ENCODE measurements at regions not wholly inside any gene's neighbourhood (a gene's known extent, or its start where the extent isn't known, plus 50 kb on each side); places are given as distances from the start of the nearest gene placed in this dataset.

DNA sequence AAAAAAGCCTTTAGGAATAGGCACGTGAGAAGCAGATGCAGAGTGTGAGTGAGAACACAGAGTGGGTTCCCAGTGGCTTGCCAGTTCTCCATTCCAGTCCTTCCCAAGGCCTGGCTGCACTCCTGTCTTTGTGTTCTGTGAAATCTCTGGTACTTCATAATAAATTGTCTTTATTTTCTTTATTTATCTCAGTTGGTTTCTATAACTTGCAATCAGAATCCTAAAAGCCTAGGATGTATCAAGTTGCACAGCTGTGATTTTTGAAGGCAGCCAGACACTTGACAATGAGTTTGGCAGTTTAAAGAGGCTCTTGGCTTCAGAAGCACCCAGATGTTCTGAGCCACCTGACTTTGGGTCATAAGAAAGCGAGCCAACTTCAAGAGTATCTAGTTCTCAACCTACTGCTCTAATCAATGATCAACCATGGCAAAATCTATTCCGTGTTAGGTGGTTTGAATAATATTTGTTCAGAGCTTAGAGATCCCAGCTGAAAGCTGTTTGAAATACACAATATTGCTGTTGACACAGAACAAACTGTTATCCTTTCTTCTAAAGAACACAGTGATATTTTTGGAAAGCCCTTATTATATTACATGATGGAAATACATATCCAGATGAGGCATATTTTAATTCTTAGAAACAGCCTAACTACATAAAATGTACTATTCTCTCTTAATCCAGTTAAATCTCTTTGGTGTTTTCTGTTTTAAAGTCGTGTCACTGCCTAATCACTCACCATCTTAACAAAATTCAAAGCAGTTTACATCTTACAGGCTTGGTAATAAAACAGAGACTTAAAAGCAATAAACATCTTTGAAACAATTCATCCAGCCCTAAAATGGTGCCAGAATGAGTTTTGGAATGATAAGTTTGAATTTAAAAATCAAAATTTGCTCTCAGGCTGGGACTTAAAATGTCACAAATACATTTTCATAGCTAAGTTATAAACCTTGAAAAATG, 483.0 kb upstream of the NBEA start:
- peak; percentile 21 for DNase-seq (ENCODE audit: low read depth, low spot score)

DNA sequence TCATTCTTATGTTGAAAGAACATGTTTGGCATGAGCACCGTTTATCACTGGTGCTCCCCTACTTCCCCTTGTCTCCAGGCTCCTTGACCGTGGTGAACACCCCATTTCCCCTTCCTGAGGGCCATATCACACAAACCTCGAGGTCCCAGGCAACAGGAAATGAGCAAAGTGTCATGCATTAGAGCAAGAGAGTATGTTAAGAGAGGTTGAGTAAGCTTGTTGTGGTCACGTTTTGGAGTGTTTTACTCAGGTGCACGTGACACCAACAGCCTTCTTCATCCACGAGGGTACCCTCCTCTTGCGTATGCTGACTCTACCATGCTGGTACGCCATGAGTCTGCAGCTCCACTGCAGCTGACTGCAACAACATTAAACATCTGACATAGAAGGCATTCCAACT, 482.2 kb upstream of the NBEA start:
- DNase-seq (ENCODE audit: low read depth, low spot score), result no peak

DNA sequence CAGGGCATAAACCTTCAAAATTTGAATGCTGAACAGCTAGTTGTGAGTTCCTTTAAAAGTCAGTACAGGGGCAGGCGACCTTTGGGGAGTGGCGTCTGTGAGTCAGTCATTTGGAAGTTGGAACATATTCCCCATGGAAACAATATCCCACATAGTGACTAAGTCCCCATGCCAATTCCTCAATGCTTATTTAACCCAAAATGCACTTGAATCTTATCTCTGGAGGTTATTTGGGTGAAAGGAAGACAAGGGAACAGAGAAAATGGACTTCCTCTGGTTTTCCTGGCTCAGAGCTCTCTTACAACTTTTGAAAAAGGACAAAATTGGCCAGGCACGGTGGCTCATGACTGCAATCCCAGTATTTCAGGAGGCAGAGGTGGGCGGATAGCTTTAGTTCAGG, 479.2 kb upstream of the NBEA start:
- no peak for DNase-seq (ENCODE audit: low read depth, low spot score)

DNA sequence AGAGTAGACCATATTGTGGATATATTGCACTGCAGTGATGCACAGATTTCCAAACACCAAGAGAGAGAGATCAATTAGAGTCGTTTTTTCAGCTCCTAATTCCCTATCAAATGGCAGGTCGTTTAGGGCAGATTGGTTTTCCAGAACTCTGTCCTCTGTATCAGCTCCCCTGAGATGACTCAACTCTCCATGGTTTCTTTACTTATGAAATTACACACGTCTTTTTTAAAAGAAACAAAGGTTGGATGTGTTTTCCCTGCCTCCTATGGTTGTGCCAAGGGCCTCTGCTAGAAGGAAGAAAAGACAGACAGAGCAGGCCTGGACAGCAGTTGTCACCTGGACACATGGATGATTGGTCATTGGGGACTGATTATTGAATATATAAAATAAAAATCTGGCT, 478.1 kb upstream of the NBEA start:
- no peak for DNase-seq (ENCODE audit: low read depth, low spot score)

DNA sequence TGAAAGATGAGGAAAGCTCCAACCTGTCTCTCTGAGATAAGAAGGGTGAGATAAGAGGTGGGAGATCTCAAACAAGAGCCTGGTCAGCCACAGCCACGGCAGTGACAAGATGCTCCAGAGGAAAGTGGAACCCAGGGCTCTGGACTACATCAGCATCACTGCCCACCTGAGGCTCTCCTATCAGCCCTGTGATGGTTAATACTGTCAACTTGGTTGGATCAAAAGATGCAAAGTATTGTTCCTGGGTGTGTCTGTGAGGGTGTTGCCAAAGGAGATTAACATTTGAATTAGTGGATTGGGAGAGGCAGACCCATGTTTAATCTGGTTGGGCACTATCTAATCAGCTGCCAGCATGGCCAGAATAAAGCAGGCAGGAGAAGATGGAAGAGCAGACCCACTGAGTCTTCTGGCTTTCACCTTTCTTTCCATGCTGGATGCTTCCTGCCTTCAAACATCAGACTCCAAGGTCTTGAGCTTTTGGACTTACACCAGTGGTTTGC, 476.6 kb upstream of the NBEA start:
- DNase-seq (ENCODE audit: low read depth, low spot score), result no peak

DNA sequence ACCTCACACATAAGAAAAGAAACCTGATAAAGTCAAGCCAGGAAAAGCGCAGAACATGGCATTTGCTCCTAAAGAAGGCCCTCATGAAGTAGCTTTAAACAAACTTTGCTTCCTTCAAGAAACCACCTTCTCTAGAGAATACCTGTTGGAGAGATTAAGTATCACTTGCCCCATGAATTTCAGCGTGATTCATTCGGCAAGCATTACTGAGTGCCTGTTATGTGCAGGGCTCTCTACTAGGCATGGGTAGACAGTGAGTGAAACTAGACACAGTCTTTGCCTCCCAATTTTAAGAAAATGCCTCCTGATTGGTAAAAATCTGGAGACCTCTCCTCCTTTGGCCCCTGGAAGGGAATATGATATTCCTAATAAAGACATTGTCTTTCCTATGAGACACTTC, 475.8 kb upstream of the NBEA start:
- no peak for DNase-seq (ENCODE audit: low read depth, low spot score)

DNA sequence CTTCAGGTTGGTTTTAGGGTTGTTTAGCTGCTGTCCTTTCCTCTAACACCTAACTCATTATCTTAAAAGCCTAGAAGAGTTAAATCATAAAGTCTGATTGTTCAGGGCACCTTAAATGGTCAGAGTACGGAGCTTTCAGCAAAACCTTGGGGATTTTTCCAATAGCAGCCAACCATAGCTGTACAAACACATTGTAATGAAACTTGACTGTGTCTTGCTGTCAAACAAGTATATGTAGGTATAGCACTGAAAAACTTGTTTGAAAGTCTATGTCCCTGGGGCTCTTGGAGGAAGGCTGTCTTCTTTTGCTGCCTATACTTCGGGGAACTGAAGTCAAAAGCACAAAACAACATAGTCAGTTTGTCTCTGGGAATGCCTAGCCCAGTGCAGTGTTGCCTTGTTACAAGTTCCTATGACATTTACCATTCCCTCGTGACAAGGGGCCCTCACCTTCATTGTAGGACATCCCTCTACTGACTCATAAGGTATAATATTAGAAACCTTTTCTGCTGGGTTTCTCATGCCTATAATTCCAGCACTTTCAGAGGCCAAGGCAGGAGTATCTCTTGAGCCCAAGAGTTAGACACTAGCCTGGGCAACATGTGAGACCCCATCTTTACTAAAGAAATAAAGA, 474.5 kb upstream of the NBEA start:
- DNase-seq (ENCODE audit: low read depth, low spot score), result no peak

DNA sequence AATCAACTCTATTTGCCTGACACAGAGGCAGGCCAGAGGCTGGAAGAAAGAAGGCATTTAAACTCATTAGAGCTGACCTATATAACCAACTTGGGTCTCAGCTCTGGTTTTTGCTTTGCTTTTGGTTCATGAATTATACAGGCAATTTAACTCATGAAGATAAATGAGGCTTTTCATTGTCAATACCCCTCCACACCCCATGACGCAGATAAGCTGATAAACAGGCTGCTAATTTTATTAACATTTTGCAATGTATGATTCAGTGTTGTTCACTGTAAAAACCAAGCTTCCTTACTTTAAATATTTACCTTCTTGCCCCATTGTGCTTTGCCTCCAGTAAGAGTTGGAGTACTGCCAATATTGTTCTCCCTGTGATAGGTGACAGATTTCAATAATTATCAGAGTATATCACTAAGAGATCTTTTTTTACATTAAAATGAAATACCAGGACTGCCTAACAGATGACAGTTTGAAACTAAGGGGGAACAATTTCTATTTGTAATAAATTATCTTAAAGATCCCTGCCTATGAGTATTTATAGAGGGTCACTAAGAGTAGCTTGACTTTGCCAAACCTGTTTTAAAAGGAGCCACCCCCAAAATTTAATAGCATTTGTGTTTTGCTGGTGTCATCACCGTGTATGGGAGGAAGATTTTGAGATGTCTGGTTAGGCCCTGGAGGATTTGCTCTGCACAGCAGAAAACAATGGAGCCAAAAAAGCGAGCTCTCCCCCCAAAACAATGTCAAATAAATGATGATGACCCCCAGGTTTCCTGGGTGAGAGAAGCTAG, 472.7 kb upstream of the NBEA start:
- no peak for DNase-seq (ENCODE audit: low read depth, low spot score)

DNA sequence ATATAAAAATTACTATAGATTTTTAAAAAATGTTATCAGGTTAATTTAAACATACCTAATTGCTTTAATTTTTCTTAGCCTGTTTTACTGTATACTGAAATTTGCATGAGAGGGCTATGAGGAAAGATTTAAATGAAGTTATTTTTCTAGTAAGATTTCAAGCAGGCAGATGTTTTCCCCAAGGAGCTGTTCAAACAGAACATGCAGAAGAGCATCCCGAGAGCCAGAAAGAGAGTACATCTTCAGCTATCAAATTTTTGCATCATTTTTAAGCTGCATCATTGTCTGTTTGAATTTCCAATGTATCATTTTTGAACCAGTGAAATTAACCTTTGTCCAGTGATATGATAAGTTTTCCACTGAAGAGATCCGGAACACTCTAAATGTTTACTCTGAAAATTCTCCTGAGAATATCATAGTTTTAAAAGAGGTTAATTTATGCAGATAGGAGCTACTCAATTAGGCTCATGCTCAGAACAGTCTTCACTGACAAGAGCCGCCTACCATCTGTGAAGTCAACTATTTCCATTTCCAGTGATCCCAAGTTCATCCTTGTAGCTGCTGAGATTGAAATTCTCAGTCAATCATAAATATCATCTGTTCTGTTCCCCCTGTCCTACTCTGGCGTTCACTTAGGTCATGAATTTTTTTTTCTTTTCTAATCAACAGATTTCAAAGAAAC, 467.7 kb upstream of the NBEA start:
- no peak for DNase-seq (ENCODE audit: low read depth, low spot score)

DNA sequence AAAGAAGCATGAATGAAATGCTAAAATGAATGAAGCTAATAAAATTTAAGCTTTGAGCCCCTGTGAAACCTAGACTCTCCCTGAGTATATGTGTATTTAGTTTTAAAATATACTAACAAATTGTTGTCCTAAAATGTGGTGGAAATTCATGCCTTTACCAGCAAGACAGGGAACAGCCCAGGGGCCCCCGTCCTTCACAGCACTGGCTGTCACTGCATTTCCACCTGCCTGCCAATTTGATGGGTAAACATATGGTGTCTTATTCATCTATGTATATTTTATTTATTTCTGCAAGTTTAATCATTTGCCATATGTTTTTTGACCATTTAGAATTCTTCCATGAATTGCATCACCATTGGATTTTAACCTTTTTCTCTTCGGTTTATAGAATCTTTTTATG, 463.7 kb upstream of the NBEA start:
- no peak for DNase-seq (ENCODE audit: low read depth, low spot score)

DNA sequence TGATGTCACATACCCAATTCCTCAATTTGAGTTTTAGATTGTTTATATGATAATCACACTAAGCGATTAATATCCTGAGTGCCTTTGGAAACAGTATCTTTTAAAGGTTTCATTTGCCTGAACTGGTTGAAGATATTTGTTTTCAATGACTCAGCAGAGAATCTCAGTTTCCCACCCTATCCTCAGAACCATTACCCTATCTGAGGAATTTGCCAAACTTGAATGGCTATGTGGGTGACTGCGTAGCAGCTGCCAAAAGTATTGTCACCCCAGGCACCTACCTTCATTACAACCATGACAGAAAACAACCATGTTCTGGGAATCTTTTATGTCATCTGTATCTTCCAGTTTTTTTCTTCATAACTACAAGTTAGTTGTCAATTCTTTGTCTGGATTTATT, 440.1 kb upstream of the NBEA start:
- no peak for DNase-seq (ENCODE audit: low read depth, low spot score)

DNA sequence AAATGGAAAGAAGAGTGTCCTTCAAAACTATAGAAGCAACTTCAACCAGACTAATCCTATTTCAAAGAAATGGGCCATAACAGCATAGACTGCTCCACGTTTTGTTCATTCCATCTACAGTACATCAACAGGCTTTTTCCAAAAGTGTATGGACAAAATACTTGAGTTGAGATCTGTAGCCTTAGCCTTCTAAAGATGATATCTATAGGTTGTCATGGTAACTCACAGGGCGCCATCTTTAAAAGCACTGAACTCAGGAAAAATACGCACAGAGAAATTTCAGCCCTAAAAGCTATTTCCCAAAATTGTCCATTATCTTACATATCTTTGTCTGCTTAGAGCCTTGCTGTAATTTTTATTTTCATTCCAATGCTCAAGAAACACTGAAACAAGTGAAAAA, 439.4 kb upstream of the NBEA start:
- DNase-seq (ENCODE audit: low read depth, low spot score), result no peak

DNA sequence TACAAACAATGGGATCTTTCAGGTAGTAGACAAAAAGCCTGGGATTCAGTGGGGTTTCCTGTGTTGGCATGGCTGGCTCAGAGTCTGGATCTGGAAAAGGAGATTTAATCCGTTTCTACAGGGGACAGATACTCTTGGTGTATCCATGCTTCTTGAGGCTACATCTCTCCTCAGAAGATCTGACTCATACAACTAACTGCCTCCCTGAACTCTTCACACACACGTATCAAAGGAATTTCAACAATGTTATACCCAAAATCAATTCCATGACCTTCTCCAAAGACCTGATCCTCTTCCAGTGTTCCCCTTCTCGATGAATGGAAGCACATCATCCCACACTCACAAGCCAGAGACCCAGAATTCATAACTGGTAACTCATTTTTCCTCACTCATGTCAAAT, 435.3 kb upstream of the NBEA start:
- DNase-seq (ENCODE audit: low read depth, low spot score), result no peak

DNA sequence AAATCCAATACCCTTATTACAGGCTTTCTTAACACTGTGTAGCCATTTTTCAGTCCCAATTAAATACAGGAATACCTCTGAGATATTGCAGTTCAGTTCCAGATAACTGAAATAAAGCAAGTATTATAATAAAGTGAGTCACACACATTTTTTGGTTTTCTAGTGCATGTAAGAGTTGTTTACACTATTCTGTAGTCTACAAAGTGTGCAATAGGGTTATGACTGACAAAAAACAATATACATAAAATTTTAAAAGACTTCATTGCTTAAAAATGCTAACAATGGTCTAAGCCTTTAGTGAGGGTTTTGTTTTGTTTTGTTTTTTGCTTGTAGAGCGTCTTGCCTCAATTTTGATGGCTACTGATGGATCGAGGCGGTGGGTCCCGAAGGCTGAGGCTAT, 434.4 kb upstream of the NBEA start:
- DNase-seq (ENCODE audit: low read depth, low spot score), result no peak

DNA sequence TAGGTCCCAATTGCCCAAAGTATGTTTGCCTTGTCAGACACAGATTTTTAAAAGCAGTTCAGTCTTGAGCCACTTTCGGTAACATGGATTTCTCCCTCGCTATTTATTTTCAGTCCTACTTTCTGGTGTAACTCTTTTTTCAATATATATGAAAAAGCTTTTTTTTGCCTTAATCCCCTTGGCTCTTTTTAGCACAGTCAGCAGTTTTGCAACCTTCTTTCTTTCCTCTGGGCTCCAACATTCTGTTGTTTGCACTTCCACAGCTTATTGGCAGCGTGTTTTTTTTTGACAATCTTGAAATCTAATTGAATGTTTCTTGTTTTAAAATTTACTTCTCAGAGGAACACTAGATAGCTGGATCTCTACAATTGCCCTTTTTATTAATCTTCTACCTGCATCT, 429.3 kb upstream of the NBEA start:
- DNase-seq (ENCODE audit: low read depth, low spot score), result no peak

DNA sequence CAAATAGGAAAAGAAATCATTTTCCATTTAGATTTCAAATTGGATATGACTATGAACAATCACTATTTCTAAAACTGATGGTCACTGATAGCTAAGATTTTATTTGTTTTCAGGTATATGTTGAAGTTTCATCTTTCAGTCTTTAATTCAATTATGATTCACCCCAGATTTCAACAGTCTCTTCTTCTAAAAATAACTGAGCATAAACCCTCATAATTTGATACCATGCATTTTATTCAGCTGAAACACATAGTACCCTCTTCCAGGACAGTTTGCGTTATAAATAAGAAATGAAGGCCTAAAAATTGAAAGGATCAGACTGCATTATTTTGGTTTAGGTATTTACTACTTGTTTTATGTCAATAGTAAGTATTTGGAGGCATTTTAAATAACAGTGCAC, 428.5 kb upstream of the NBEA start:
- DNase-seq (ENCODE audit: low read depth, low spot score), result no peak

DNA sequence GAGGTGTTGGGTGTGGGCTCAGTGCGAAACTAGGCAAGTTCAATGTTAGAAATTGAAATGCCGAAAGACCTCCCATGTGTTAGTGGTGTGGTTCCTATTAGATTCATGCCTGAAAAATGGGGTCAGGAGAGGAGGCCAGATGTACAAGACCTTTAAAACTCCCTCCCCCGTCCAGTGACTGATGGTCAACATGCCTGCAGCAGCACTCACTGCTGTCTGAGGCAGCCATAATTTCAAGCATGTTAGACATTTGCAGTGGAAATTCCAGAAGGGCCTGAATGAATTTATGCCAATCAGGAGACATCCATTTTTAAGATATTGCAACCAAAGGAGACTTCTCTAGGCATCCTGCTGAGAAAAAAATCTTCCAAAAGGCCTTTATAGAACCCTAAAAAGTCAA, 426.9 kb upstream of the NBEA start:
- DNase-seq (ENCODE audit: low read depth, low spot score), result no peak

DNA sequence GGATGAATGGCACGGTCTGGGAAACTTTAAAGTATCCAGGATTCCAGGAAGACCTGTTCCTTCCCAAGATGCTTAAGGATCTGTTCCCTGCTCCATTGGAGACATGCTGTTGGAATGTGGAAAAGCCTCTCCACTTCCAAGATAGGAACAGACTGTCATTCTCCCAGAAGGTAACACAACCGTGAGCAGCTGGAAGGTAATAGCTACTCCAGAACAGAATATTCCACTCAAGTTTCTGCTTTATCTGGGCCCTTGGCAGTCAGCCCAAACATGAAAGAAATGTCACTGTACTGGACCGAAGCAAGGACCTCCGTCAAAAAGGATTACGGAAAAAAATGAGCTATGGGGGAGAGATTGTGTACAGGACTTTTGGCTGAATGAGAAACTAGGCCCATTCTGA, 420.9 kb upstream of the NBEA start:
- DNase-seq (ENCODE audit: low read depth, low spot score), result no peak

DNA sequence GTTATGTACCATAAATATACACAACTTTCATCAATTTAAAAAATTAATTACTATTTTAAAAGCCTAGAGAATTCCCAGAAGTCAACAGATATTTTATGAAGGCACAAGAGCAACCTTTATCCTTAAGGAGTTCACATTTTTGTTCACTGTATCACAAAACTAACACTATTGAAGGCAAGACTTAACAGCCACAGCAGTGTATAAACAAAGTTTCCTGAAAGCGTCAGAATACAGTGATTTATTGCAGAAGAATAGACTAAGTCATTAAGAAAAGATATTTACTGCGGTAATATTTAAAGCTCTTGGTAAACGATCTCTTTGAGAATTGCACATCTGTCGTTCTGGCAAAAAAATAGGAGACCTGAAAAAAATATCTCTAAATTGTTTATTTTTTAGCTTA, 419.3 kb upstream of the NBEA start:
- no peak for DNase-seq (ENCODE audit: low read depth, low spot score)

DNA sequence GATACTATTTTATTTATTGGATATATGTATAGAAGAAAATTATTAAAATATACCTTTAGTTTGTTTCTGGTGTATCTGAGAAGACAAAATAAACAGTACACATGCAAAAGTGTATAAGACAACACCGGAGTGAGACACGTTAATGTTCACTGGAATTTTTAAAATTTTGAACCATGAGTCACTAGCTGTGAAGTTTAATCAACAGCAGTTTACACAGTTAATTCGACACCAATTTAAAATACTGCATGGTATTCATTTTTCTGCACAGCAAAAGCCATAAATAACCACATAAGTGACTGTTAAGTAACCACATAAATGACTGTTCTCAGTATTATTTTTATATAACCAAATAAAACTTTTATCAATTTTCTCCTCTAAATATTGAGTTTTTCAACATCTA, 418.7 kb upstream of the NBEA start:
- no peak for DNase-seq (ENCODE audit: low read depth, low spot score)

DNA sequence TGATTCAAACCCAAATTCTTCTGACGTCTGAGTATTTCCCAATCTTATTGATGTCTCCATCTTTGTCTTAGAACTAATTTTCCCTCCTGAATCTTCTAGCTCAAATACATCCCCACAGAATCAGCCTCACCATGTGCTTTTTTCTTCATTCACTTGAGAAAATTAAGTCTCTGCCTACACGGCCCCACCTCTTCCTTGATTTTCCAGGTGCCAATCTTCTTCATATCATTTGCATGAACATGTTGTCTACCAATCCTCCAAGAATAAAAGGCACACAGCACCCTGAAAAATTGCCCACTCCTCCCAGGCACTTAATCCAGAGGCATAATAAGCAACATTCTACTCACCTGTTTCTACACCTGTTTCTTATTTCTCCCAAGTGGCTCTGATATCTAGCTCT, 408.1 kb upstream of the NBEA start:
- no peak for DNase-seq (ENCODE audit: low read depth, low spot score)

DNA sequence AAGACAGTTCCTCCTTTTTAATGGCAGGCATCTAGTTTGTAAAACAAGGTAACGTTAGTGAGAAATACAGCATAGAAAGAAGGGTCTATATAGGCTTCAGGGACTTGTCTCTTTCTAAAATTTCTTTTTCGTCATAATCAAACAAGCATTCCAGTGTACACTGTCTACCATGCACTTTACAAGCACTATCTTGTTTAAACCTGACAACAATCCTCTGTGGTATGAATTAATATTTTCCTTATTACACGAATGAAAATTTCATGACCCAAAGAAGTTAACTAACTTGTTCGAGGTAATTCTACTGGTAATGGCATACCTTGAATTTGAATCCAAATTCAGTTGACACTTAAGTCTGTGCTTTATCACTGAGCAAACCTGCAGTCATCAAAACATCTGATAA, 399.7 kb upstream of the NBEA start:
- DNase-seq (ENCODE audit: low read depth, low spot score), result no peak
